Activated CD4-positive, alpha-beta T cell treated with anti-CD3 and anti-CD28 coated beads, Interleukin-2, amount 50 U/mL, for 48 hours (primary cell): ENCODE measurements at regions not wholly inside any gene's neighbourhood (a gene's known extent, or its start where the extent isn't known, plus 50 kb on each side); places are given as distances from the start of the nearest gene placed in this dataset.
"Not testable (repeated sequence)": the region's sequence is repeated elsewhere in the genome, so short reads cannot be mapped to it uniquely, and the experiment has no call there.

Source experiments
- DNase-seq, 2 experiments: peaks; one replicate each; pipeline ENCODE4 v3.0.0-alpha.2; 2020

DNA sequence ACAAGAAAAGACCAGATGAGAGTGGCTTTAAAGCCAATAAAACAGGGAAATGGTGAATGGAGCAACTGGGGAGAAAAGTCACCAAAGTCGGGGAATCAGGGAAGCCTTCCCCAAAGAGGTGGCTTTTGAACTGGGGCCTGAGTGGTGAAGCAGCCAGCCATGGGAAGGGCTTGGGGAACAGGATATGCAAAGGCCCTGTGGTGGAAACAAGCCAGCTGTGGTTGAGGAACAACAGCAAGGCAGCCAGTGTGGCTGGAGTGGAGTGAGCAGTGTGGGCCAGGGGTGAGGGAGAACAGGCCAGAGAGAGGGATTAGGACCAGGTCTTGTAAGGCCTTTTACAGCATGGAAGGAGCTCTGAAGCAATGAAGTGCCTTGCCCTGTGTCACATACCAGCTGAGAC, 51.0 kb upstream of the ROPN1B start:
- DNase-seq = not testable (repeated sequence)

DNA sequence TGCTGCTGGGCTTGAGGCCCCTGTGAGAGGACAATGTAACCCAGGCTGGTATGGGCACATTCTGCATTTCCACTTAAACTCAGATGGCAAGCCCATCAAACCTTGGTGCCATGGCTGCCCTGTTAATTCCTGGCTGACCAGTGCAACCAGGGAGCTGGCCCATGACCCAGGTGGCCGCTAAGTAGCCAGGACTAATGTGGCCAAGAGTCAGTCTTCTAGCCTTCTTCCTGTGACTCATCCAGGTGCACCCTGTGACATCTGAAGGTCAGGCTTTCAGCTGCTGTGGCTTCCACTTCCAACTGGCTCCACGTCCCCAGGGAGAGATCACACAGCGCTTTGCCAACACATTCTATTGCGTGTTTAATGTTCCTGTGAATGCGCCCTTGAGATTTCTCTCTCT, 50.5 kb upstream of the ROPN1B start:
- not testable (repeated sequence) for DNase-seq

DNA sequence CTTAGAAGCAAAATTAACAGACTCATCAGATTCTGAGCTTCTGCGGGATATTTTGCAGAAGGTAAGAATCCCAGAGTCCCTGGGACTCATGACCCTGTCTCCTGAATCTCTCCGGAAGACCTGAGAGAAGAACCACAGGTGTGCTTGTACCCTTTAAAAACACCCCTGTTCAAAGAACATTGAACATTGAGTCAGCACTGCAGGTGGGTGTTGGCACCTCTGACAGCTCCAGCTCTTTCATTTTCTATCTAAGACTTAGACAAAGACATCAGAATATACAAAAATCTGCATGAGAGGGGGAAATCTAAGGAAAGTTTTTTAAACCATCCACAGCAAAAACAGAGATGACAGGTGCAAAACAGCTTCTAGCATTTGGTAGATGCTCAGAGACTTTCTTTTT, 50.1 kb upstream of the ROPN1B start:
- DNase-seq = not testable (repeated sequence)
